GM23338 (cell line): ENCODE measurements at regions not wholly inside any gene's neighbourhood (a gene's known extent, or its start where the extent isn't known, plus 50 kb on each side); places are given as distances from the start of the nearest gene placed in this dataset.

ENCODE experiments used
- ATAC-seq: fragments of 200-7000 bp; cut with Tn5 transposase; 3 replicates; pipeline ENCODE4 v1.9.1; 2020
- DNase-seq: peaks from one replicate; pipeline ENCODE4 v3.0.0-alpha.2; 2015; ENCODE audit warnings: low spot score
- H2AFZ ChIP-seq: fragments of 200-600 bp; sonication (generic); 2 replicates; pipeline ENCODE4 v1.8.0; 2016; ENCODE audit warnings: antibody characterized with exemption, mild to moderate bottlenecking, moderate library complexity
- H3F3A ChIP-seq: fragments of 200-600 bp; sonication (generic); replicated peaks from 2 replicates; pipeline ENCODE4 v1.8.0; 2017; ENCODE audit warnings: antibody characterized with exemption, mixed run types, low read depth
- H3K27ac ChIP-seq: fragments of 200-600 bp; sonication (generic); 2 replicates; pipeline ENCODE4 v1.6.1; 2016; ENCODE audit warnings: low read depth
- H3K27me3 ChIP-seq: fragments of 200-600 bp; sonication (generic); 2 replicates; pipeline ENCODE4 v1.8.0; 2016; ENCODE audit warnings: mild to moderate bottlenecking, mixed run types, moderate library complexity; ENCODE audit not compliant: insufficient read depth
- H3K36me3 ChIP-seq: fragments of 200-600 bp; sonication (generic); 2 replicates; pipeline ENCODE4 v1.8.0; 2016; ENCODE audit warnings: mild to moderate bottlenecking; ENCODE audit not compliant: insufficient read depth
- H3K4me1 ChIP-seq: fragments of 200-600 bp; sonication (generic); 2 replicates; pipeline ENCODE4 v1.8.0; 2016; ENCODE audit warnings: mild to moderate bottlenecking, moderate library complexity; ENCODE audit not compliant: insufficient read depth
- H3K4me2 ChIP-seq: fragments of 200-600 bp; sonication (generic); 2 replicates; pipeline ENCODE4 v1.7.1; 2017; ENCODE audit warnings: mixed run types
- H3K4me3 ChIP-seq: fragments of 200-600 bp; sonication (generic); 2 replicates; pipeline ENCODE4 v1.6.1; 2016; ENCODE audit warnings: mixed run types
- H3K79me2 ChIP-seq: fragments of 200-600 bp; sonication (generic); replicated peaks from 2 replicates; pipeline ENCODE4 v1.8.0; 2017; ENCODE audit warnings: mild to moderate bottlenecking; ENCODE audit not compliant: insufficient read depth
- H3K9me2 ChIP-seq: fragments of 200-600 bp; sonication (generic); 2 replicates; pipeline ENCODE4 v1.8.0; 2017; ENCODE audit not compliant: insufficient read depth
- H4K20me1 ChIP-seq: fragments of 200-600 bp; sonication (generic); replicated peaks from 2 replicates; pipeline ENCODE4 v1.8.0; 2017; ENCODE audit warnings: mild to moderate bottlenecking; ENCODE audit not compliant: insufficient read depth
- H3K27ac Mint-ChIP-seq: 2 replicates; pipeline ENCODE4 v1.8.0; 2020; ENCODE audit warnings: inconsistent platforms, mild to moderate bottlenecking, moderate library complexity, mixed read lengths
- H3K27me3 Mint-ChIP-seq: 3 replicates; pipeline ENCODE4 v1.8.0; 2022; ENCODE audit warnings: low read depth, mild to moderate bottlenecking, moderate library complexity, mixed read lengths, inconsistent platforms; ENCODE audit not compliant: insufficient read depth, poor library complexity
- H3K36me3 Mint-ChIP-seq: 3 replicates; pipeline ENCODE4 v1.8.0; 2021; ENCODE audit warnings: low read depth, mild to moderate bottlenecking, inconsistent platforms, moderate library complexity, mixed read lengths
- H3K4me1 Mint-ChIP-seq: 3 replicates; pipeline ENCODE4 v1.8.0; 2020; ENCODE audit warnings: mild to moderate bottlenecking, inconsistent platforms, mixed read lengths
- H3K4me3 Mint-ChIP-seq: 3 replicates; pipeline ENCODE4 v1.8.0; 2021; ENCODE audit warnings: moderate library complexity, mild to moderate bottlenecking, inconsistent platforms, mixed read lengths
- H3K9me3 Mint-ChIP-seq: 3 replicates; pipeline ENCODE4 v1.8.0; 2020; ENCODE audit warnings: moderate library complexity, mild to moderate bottlenecking, inconsistent platforms, mixed read lengths
- CREB1 ChIP-seq: fragments of 250-450 bp; sonication (Bioruptor Pico); IDR thresholded peaks from 2 replicates; pipeline ENCODE4 v1.5.0; 2020; ENCODE audit warnings: low read depth, mild to moderate bottlenecking, moderate library complexity
- EZH2 ChIP-seq: fragments of 200-600 bp; sonication (generic); IDR thresholded peaks from one replicate; pipeline ENCODE4 v1.8.0; 2017; ENCODE audit warnings: antibody characterized with exemption, mild to moderate bottlenecking, low read depth; ENCODE audit not compliant: unreplicated experiment
- EZH2phosphoT487 ChIP-seq: fragments of 200-600 bp; sonication (generic); IDR thresholded peaks from one replicate; pipeline ENCODE4 v1.8.1; 2018; ENCODE audit warnings: antibody characterized with exemption; ENCODE audit not compliant: unreplicated experiment
- JUNB ChIP-seq: IDR thresholded peaks from one replicate; pipeline ENCODE4 v1.6.1; 2016; ENCODE audit warnings: antibody characterized with exemption; ENCODE audit not compliant: unreplicated experiment
- NANOG ChIP-seq: IDR thresholded peaks from 2 replicates; pipeline ENCODE4 v1.6.1; 2016; ENCODE audit warnings: antibody characterized with exemption, borderline replicate concordance
- POLR2AphosphoS5 ChIP-seq: IDR thresholded peaks from 2 replicates; pipeline ENCODE4 v1.6.1; 2016; ENCODE audit warnings: antibody characterized with exemption, low read depth
- REST ChIP-seq: IDR thresholded peaks from one replicate; pipeline ENCODE4 v1.6.1; 2018; ENCODE audit warnings: antibody characterized with exemption; ENCODE audit not compliant: unreplicated experiment
- STAT1 ChIP-seq: IDR thresholded peaks from one replicate; pipeline ENCODE4 v1.6.1; 2016; ENCODE audit warnings: antibody characterized with exemption; ENCODE audit not compliant: unreplicated experiment
- ZNF114 ChIP-seq: fragments of 250-450 bp; sonication (Bioruptor Pico); IDR thresholded peaks from 2 replicates; pipeline ENCODE4 v1.5.0; 2020; ENCODE audit warnings: mild to moderate bottlenecking, moderate library complexity
- ZNF331 ChIP-seq: fragments of 250-450 bp; sonication (Bioruptor Pico); IDR thresholded peaks from 2 replicates; pipeline ENCODE4 v1.5.0; 2020; ENCODE audit warnings: low read depth, mild to moderate bottlenecking, moderate library complexity
- TF ChIP-seq, protein P1 (sequence below): IDR thresholded peaks from 2 replicates; pipeline ENCODE4 v1.6.1; 2016; ENCODE audit warnings: antibody characterized with exemption
- TF ChIP-seq, protein P2 (sequence below): fragments of 250-450 bp; sonication (Bioruptor Pico); IDR thresholded peaks from 2 replicates; pipeline ENCODE4 v1.5.0; 2020; ENCODE audit warnings: mild to moderate bottlenecking, moderate library complexity
- TF ChIP-seq, protein P3 (sequence below), 2 experiments: fragments of 200-600 bp in 1 of 2; sonication (generic) in 1 of 2; conservative IDR thresholded peaks; 2 replicates each; pipeline versions ENCODE4 v1.5.1 to v1.6.1; 2016 to 2017; ENCODE audit warnings: antibody characterized with exemption in 2 of 2, low read depth in 2 of 2, mild to moderate bottlenecking in 2 of 2, moderate library complexity in 1 of 2

DNA sequence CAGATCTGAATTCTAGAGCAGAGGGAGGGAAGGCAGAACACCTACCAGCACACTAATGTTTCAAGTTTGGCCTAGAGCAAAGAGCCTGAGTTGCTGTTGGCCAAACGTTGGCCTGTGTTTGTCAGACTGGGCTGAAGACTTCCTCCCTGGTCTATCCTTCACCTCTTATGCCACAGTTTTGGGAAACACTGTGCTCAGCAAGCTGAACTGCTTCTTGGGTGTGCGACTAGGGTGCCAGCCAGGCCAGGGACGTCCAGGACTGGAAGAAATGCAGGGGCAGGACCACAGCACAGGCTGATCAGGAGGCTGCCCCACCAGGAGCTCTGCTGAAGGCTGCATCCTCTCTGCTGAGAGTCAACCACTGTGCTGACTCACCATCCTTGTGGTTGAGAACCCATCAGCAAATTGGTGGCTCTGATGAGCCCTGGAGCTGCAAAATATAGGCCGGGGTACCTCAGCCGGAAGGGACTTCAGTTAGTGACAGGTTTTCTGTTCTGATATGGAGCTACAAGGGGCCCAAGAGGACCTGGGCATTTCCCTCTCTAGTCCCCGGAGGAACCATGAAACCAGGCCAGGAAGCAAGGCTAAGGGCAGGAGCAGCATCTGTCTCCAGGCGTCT, 131.6 kb upstream of the RASGRP1 start:
- no peaks in the 10 kb centered on the region for H3K27me3 ChIP-seq
- no peaks in the 10 kb centered on the region for H3K4me1 ChIP-seq
- TF ChIP-seq ZNF331 (CRISPR knock-in tag), result no peak
- TF ChIP-seq STAT1, result no peak
- TF ChIP-seq, protein P1, sequence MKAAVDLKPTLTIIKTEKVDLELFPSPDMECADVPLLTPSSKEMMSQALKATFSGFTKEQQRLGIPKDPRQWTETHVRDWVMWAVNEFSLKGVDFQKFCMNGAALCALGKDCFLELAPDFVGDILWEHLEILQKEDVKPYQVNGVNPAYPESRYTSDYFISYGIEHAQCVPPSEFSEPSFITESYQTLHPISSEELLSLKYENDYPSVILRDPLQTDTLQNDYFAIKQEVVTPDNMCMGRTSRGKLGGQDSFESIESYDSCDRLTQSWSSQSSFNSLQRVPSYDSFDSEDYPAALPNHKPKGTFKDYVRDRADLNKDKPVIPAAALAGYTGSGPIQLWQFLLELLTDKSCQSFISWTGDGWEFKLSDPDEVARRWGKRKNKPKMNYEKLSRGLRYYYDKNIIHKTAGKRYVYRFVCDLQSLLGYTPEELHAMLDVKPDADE, result no peak
- TF ChIP-seq, protein P2, sequence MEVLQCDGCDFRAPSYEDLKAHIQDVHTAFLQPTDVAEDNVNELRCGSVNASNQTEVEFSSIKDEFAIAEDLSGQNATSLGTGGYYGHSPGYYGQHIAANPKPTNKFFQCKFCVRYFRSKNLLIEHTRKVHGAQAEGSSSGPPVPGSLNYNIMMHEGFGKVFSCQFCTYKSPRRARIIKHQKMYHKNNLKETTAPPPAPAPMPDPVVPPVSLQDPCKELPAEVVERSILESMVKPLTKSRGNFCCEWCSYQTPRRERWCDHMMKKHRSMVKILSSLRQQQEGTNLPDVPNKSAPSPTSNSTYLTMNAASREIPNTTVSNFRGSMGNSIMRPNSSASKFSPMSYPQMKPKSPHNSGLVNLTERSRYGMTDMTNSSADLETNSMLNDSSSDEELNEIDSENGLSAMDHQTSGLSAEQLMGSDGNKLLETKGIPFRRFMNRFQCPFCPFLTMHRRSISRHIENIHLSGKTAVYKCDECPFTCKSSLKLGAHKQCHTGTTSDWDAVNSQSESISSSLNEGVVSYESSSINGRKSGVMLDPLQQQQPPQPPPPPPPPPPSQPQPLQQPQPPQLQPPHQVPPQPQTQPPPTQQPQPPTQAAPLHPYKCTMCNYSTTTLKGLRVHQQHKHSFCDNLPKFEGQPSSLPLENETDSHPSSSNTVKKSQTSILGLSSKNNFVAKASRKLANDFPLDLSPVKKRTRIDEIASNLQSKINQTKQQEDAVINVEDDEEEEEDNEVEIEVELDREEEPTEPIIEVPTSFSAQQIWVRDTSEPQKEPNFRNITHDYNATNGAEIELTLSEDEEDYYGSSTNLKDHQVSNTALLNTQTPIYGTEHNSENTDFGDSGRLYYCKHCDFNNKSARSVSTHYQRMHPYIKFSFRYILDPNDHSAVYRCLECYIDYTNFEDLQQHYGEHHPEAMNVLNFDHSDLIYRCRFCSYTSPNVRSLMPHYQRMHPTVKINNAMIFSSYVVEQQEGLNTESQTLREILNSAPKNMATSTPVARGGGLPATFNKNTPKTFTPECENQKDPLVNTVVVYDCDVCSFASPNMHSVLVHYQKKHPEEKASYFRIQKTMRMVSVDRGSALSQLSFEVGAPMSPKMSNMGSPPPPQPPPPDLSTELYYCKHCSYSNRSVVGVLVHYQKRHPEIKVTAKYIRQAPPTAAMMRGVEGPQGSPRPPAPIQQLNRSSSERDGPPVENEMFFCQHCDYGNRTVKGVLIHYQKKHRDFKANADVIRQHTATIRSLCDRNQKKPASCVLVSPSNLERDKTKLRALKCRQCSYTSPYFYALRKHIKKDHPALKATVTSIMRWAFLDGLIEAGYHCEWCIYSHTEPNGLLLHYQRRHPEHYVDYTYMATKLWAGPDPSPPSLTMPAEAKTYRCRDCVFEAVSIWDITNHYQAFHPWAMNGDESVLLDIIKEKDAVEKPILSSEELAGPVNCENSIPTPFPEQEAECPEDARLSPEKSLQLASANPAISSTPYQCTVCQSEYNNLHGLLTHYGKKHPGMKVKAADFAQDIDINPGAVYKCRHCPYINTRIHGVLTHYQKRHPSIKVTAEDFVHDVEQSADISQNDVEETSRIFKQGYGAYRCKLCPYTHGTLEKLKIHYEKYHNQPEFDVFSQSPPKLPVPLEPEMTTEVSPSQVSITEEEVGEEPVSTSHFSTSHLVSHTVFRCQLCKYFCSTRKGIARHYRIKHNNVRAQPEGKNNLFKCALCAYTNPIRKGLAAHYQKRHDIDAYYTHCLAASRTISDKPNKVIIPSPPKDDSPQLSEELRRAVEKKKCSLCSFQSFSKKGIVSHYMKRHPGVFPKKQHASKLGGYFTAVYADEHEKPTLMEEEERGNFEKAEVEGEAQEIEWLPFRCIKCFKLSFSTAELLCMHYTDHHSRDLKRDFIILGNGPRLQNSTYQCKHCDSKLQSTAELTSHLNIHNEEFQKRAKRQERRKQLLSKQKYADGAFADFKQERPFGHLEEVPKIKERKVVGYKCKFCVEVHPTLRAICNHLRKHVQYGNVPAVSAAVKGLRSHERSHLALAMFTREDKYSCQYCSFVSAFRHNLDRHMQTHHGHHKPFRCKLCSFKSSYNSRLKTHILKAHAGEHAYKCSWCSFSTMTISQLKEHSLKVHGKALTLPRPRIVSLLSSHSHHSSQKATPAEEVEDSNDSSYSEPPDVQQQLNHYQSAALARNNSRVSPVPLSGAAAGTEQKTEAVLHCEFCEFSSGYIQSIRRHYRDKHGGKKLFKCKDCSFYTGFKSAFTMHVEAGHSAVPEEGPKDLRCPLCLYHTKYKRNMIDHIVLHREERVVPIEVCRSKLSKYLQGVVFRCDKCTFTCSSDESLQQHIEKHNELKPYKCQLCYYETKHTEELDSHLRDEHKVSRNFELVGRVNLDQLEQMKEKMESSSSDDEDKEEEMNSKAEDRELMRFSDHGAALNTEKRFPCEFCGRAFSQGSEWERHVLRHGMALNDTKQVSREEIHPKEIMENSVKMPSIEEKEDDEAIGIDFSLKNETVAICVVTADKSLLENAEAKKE (CRISPR knock-in tag), result no peak
- TF ChIP-seq REST, result no peak
- no peak for TF ChIP-seq ZNF114 (CRISPR knock-in tag)
- no peak for TF ChIP-seq POLR2AphosphoS5
- no peak for TF ChIP-seq CREB1 (CRISPR knock-in tag)
- TF ChIP-seq EZH2phosphoT487, result no peak
- TF ChIP-seq JUNB, result no peak
- no peak for TF ChIP-seq EZH2
- TF ChIP-seq, protein P3, sequence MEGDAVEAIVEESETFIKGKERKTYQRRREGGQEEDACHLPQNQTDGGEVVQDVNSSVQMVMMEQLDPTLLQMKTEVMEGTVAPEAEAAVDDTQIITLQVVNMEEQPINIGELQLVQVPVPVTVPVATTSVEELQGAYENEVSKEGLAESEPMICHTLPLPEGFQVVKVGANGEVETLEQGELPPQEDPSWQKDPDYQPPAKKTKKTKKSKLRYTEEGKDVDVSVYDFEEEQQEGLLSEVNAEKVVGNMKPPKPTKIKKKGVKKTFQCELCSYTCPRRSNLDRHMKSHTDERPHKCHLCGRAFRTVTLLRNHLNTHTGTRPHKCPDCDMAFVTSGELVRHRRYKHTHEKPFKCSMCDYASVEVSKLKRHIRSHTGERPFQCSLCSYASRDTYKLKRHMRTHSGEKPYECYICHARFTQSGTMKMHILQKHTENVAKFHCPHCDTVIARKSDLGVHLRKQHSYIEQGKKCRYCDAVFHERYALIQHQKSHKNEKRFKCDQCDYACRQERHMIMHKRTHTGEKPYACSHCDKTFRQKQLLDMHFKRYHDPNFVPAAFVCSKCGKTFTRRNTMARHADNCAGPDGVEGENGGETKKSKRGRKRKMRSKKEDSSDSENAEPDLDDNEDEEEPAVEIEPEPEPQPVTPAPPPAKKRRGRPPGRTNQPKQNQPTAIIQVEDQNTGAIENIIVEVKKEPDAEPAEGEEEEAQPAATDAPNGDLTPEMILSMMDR (conservative IDR thresholded peaks at IDR 0.05; ENCODE audit: low read depth in 2 of 2), result no peak
- no peak for TF ChIP-seq NANOG
- Mint-ChIP-seq H3K27me3 (peaks cover 12% of the 10 kb centered on the region), H3K36me3 (no peaks in the 10 kb centered on the region), H3K4me1 (no peaks in the 10 kb centered on the region), H3K9me3 (no peaks in the 10 kb centered on the region), H3K27ac (no peak overlapping the region), H3K4me3 (no peak overlapping the region)
- no peaks in the 10 kb centered on the region for H3K9me2 ChIP-seq
- DNase-seq, result no peak
- no peak for ATAC-seq
- no peak overlapping the region for H2AFZ ChIP-seq
- no peaks in the 10 kb centered on the region for H3F3A ChIP-seq
- H3K4me3 ChIP-seq, result no peak overlapping the region
- H3K79me2 ChIP-seq, result no peaks in the 10 kb centered on the region
- no peaks in the 10 kb centered on the region for H4K20me1 ChIP-seq
- no peak overlapping the region for H3K27ac ChIP-seq
- no peak overlapping the region for H3K4me2 ChIP-seq
- no peaks in the 10 kb centered on the region for H3K36me3 ChIP-seq
